ENCODE measurements at regions not wholly inside any gene's neighbourhood (a gene's known extent, or its start where the extent isn't known, plus 50 kb on each side); places are given as distances from the start of the nearest gene placed in this dataset.

- 0 out of 2 replicates have a peak, but pooled peaks have one; percentile 25 for TF ChIP-seq POLR2AphosphoS5 (IDR thresholded peaks at IDR 0.05; ENCODE audit: borderline replicate concordance, low read depth, low read length)
- TF ChIP-seq EZH2 (IDR thresholded peaks at IDR 0.05): no peak
Observed at GRCh38 chr13:95367309-95367843, 66.1 kb upstream of the ABCC4 start.

Measured in SK-N-MC (cell line).